ENCODE measurements at regions not wholly inside any gene's neighbourhood (a gene's known extent, or its start where the extent isn't known, plus 50 kb on each side); places are given as distances from the start of the nearest gene placed in this dataset.

GRCh38 chr1:184866991-184867788 is 107.1 kb downstream of the NIBAN1 start:
- peaks cover 3% of the 10 kb centered on the region for H3K27me3 Mint-ChIP-seq

GRCh38 chr1:184866586-184866985 is 107.7 kb downstream of the NIBAN1 start:
- Mint-ChIP-seq H3K36me3 (no peaks in the 10 kb centered on the region), H3K27ac (no peak overlapping the region), H3K4me3 (no peak overlapping the region), H3K4me1 (ENCODE audit: unreplicated experiment) (no peaks in the 10 kb centered on the region), H3K27me3 (peaks cover 8% of the 10 kb centered on the region), H3K9me3 (no peaks in the 10 kb centered on the region)
- TF ChIP-seq CTCF (conservative IDR thresholded peaks at IDR 0.05), result no peak
- DNase-seq (ENCODE audit: extremely low spot score, unreplicated experiment), result no peak

More at GRCh38 chr1:184866991-184867788, 107.1 kb downstream of the NIBAN1 start:
- DNase-seq (ENCODE audit: extremely low spot score, unreplicated experiment), result no peak
- Mint-ChIP-seq H3K27ac (no peak overlapping the region), H3K36me3 (no peaks in the 10 kb centered on the region), H3K9me3 (no peaks in the 10 kb centered on the region), H3K4me3 (no peak overlapping the region), H3K4me1 (ENCODE audit: unreplicated experiment) (no peaks in the 10 kb centered on the region)
- TF ChIP-seq CTCF (conservative IDR thresholded peaks at IDR 0.05), result no peak

GRCh38 chr1:184865831-184866230 is 108.5 kb downstream of the NIBAN1 start:
- Mint-ChIP-seq H3K9me3 (no peaks in the 10 kb centered on the region), H3K36me3 (no peaks in the 10 kb centered on the region), H3K4me3 (no peak overlapping the region), H3K27ac (no peak overlapping the region), H3K4me1 (ENCODE audit: unreplicated experiment) (no peaks in the 10 kb centered on the region), H3K27me3 (peaks cover 9% of the 10 kb centered on the region)
- DNase-seq (ENCODE audit: extremely low spot score, unreplicated experiment), result no peak
- TF ChIP-seq CTCF (conservative IDR thresholded peaks at IDR 0.05), result no peak

GRCh38 chr1:184861755-184862336 is 107.2 kb upstream of the EDEM3 start:
- no peak for TF ChIP-seq CTCF (conservative IDR thresholded peaks at IDR 0.05)
- no peak for DNase-seq (ENCODE audit: extremely low spot score, unreplicated experiment)
- Mint-ChIP-seq H3K27ac (no peak overlapping the region), H3K27me3 (peaks cover 13% of the 10 kb centered on the region), H3K36me3 (no peaks in the 10 kb centered on the region), H3K9me3 (no peaks in the 10 kb centered on the region), H3K4me3 (no peak overlapping the region), H3K4me1 (ENCODE audit: unreplicated experiment) (no peaks in the 10 kb centered on the region)

GRCh38 chr1:184860985-184861754 is 106.5 kb upstream of the EDEM3 start:
- Mint-ChIP-seq H3K9me3 (no peaks in the 10 kb centered on the region), H3K27ac (no peak overlapping the region), H3K4me1 (ENCODE audit: unreplicated experiment) (no peaks in the 10 kb centered on the region), H3K4me3 (no peak overlapping the region), H3K27me3 (peaks cover 13% of the 10 kb centered on the region), H3K36me3 (no peaks in the 10 kb centered on the region)
- no peak for TF ChIP-seq CTCF (conservative IDR thresholded peaks at IDR 0.05)
- DNase-seq (ENCODE audit: extremely low spot score, unreplicated experiment), result no peak

Data from type B pancreatic cell (in vitro differentiated cells).